Left ventricle myocardium superior (tissue), 1 donor: ENCODE measurements at regions not wholly inside any gene's neighbourhood (a gene's known extent, or its start where the extent isn't known, plus 50 kb on each side); places are given as distances from the start of the nearest gene placed in this dataset.
"Not testable (repeated sequence)": the region's sequence is repeated elsewhere in the genome, so short reads cannot be mapped to it uniquely, and the experiment has no call there.

Experiments used
- ATAC-seq: fragments of 200-7000 bp; cut with Tn5 transposase; one replicate; pipeline ENCODE4 v1.9.1; 2020; ENCODE audit warnings: mild to moderate bottlenecking, moderate library complexity
- DNase-seq: peaks from one replicate; pipeline ENCODE4 v3.0.0-alpha.2; 2020
- intact Hi-C: fragments of 100-400 bp; cut with micrococcal nuclease; formaldehyde crosslinking; loops from one replicate; pipeline ENCODE4 v1.11.0; 2022
- donor health status: DM: no; HTN: yes; CAD: no; lungs with severe emphysema.

DNA sequence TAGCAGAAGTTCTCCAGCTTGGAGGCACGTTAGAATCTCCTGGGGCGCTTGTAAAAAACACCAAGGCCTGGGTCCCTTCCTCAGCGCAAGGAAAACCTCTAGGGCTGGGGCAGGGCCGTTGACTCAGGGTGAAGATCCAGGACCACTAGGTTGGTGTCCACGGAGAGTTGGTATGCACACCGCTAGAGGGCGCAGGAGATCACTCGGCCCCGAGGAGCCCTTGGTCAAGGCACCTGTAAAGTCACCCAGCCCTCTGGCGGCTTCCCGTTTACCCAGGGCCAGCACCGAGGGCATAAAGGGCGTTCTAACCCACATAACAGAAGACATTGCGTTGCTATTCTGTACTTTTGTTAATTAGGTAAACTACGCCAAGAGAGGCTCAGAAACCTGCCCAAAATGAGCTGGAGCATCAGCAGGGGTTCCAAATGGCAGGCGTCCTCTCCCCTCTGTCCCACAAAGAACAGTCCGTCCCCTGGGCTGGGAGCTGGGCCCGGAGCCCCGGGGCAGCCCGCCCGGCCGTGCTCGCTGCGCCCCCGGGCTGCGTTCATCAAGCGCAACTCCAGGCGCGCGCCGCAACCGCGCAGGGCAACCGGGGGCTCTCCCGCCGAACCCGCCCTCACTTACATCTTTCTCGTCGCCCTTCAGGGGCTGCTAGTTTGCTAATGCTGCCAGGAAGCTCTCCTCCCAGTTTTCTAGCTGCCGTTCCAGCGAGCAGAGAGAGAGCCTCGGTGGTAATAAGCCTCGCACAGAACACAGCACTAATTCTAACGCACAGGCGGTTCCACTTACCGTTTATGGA is 332.1 kb downstream of the ARRDC4 start:
- ATAC-seq (peak; percentile 62), DNase-seq (peak; percentile 37)
- intact Hi-C loops, result no loop called here

DNA sequence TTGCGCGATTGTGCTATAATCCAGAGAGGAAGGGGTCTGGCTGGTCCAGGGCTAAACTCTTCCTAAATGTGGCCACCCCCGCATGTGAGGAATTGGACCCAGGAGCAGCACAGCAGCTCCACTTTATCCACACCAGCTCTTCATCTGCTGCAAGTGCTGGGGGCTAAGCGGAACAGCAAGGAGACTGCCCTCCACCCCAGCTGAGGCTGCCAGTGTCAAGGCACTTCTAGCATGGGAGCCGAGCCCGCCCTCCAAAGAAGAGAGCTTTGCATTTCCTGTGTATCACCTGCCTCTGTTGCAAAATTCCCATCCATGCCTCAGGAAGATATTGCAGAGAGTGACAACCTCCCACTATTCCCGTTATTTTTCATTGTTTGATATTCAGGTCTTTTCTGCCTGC is 333.6 kb downstream of the ARRDC4 start:
- DNase-seq (no peak), ATAC-seq (no peak)
- intact Hi-C loops, result no loop called here

GRCh38 chr15:98295101-98295759 is 334.7 kb downstream of the ARRDC4 start:
- intact Hi-C loops, ATAC-seq: not testable (repeated sequence)

DNA sequence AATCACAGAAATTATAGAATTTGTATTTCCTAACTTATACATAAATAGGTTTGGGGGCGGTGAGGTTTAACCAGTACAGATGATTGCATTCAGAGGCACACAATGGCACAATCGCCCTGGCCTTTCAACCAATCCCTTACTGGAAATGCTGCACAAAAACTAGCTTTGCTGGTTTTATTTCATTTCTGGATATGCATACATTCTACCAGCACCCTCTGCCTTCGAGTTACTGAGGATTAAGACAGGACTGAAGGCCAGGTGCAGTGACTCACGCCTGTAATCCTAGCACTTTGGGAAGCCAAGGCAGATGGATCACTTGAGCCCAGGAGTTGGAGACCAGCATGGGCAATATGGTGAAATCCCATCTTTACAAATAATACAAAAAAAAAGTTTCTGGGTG is 336.1 kb downstream of the ARRDC4 start:
- no peak for DNase-seq
- intact Hi-C loops, result no loop called here
- ATAC-seq, result no peak

More at GRCh38 chr15:98295101-98295759, 334.7 kb downstream of the ARRDC4 start:
- DNase-seq, result not testable (repeated sequence)

DNA sequence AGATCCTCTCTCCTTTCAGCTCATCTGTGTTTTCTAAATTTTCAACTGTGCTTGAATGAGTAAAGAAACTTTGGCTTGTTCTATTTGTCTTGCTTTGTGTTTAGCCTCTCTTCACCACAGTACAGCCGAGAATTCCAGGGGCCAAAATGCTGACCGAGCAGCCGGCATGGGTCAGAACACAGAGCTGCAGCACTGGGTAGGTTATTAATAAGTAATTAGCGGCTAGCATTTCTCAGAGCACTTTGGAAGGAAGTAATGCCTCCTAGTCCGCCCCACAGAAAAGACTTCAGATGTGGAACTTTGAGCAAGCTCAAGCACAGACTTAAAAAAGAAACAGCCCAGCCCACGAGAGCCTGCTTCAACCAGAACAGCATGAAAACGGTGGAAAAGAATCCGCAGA is 343.9 kb downstream of the ARRDC4 start:
- ATAC-seq, result no peak
- intact Hi-C loops, result no loop called here
- DNase-seq, result no peak

DNA sequence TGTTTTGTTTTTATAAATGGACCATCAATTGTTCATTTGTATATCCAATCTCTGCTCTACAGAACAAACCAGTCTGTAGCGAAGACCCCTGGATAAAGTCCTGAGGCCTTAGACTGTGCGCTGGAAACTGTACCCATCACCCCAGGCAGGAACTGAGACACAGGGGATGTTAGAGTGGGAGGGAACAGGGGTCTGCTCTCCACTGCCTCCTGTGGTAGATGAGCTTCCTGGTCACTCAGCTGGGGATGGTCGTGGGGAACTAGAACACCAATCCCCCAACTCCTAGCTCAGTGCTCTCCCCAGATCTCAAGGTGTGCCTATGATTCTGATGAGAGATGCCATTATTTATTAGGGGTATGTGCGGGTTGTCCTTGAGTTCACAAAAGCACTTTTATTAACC is 340.2 kb upstream of the IGF1R start:
- DNase-seq (no peak), ATAC-seq (no peak)
- intact Hi-C loops, result no loop called here

- ATAC-seq (peak; percentile 48), DNase-seq (peak; percentile 74)
- intact Hi-C loops, result loop anchor here (5.0 kb wide), 1 partner anchor 106 kb away; no protein-coding TSS in a partner anchor
Measured at GRCh38 chr15:98311566-98312188, 336.7 kb upstream of the IGF1R start.

DNA sequence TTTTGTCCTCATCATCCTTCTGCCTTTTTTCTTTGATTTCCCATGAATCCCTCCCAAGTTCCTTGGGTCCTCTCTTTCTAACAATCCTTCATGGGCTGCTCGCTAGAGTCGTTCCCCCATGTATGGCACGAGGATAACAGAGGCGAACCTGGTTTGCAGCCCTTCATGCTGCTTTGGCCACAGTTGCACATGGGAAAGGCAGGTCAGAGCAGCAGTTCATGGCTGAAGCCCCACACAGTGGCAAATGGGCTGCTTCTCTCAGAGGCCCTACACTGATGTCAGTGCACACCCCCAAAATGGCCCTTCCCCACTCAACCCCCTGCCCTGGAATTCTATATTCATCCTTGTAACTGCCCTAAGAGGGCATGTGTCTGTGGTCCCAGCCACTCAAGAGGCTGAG is 335.4 kb upstream of the IGF1R start:
- DNase-seq, result no peak
- intact Hi-C loops, result loop anchor here (5.0 kb wide), 1 partner anchor 104 kb away; no protein-coding TSS in a partner anchor
- no peak for ATAC-seq

DNA sequence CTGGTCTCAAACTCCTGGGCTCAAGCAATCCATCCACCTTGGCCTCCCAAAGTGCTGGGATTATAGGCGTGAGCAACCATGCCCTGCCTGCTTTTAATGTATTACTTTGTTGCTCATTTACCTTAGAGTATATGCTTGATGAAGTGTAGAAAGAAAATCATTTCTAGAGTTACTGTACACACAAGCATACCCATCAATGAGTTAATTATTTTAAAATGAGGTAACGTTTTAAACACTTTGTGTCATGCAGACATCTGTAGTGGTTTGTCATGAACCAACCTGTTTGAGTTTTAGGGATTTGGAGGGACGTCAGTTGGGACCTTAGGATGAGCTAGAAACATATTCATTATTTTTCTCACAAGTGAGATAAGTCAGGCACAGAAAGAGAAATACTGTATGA is 332.4 kb upstream of the IGF1R start:
- intact Hi-C loops, result no loop called here
- ATAC-seq, result no peak
- DNase-seq, result no peak

GRCh38 chr15:98321896-98322295 is 326.4 kb upstream of the IGF1R start:
- intact Hi-C loops, result no loop called here
- no peak for DNase-seq
- no peak for ATAC-seq

GRCh38 chr15:98322581-98322980 is 325.8 kb upstream of the IGF1R start:
- no peak for ATAC-seq
- intact Hi-C loops, result no loop called here
- DNase-seq, result no peak

- DNase-seq (no peak), ATAC-seq (no peak)
- intact Hi-C loops, result no loop called here
Measured at GRCh38 chr15:98324341-98324970, 323.9 kb upstream of the IGF1R start.

GRCh38 chr15:98326804-98327203 is 321.5 kb upstream of the IGF1R start:
- no peak for ATAC-seq
- intact Hi-C loops, result no loop called here
- no peak for DNase-seq

DNA sequence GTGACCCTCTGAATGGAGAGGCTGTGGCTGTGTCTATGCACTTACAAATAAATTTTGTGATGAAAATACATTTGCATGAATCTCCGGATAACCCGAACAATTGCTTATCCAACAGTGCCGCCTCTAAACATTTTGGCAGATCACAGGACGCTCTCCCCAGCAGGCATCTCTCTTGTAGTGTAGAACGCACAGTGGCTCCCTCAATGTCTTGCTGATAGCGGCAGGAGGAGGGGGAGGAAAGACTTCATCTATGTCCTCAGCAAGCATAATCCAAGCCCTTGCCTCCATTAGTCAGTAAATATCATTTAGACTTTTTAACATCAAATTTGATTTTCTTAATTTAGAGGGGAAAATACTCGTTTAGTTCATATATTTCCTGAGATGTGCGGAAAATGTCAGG is 318.1 kb upstream of the IGF1R start:
- intact Hi-C loops, result no loop called here
- ATAC-seq (no peak), DNase-seq (no peak)

GRCh38 chr15:98330692-98331435 is 317.5 kb upstream of the IGF1R start:
- intact Hi-C loops, result no loop called here
- DNase-seq, result no peak
- ATAC-seq, result no peak

DNA sequence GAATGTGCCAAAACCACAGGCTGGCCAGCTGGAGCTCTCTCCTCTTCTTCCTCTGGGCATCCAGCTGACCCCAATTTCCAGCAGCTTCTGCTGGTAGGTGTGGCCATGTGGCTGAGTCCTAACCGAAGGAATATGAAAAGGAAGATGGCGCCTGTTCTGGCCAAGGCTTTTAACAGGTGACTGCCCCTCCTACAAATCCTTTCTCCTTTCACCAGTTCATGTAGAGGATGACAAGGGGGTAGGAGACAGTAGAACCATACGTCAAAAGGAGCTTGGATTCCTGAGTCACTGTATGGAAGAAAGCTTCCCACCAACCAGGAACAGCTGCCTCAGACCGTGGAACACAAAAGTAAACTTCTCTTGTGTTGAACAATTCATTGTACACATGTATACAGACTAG is 316.7 kb upstream of the IGF1R start:
- intact Hi-C loops, result no loop called here
- ATAC-seq, result no peak
- no peak for DNase-seq

GRCh38 chr15:98333251-98333650 is 315.1 kb upstream of the IGF1R start:
- intact Hi-C loops, result no loop called here
- no peak for ATAC-seq
- DNase-seq, result no peak

DNA sequence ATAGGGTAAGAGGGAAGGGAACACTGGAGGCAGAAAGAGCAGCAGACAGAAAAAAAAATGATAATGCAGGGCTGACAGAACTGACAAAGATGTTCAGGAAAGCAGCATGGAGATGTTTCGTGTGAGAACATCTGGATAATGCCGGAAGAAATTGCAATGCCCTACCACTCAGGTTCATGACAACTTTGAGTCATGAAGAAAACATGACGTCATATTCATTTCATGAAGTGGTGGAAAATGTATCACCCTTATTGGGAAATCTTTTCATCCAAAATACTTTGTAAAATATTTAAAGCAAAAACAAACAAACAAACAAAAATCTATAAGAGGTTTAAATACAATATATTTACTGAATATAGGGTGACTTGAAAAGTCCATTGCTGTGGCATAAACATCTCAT is 305.4 kb upstream of the IGF1R start:
- intact Hi-C loops, result no loop called here
- DNase-seq (no peak), ATAC-seq (no peak)

DNA sequence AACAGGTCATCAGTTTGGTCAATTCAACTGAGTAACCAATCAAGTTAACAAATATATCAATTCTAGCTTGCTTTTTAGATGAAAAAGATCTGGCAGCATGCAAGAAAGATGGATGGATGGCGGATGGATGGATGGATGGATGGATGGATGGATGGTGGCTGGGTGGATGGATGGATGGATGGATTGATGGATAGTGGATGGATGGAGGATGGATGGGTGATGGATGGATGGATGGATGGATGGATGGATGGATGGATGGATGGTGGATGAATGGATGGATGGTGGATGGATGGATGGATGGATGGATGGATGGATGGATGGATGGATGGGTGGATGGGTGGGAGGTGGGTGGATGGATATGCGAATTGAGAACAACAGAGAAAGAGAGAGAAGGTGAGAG is 303.7 kb upstream of the IGF1R start:
- DNase-seq (no peak), ATAC-seq (no peak)
- intact Hi-C loops, result no loop called here
